NCI-H345 treated with DMSO at 0.1 percent for 48 hours (cell line): ENCODE measurements at regions not wholly inside any gene's neighbourhood (a gene's known extent, or its start where the extent isn't known, plus 50 kb on each side); places are given as distances from the start of the nearest gene placed in this dataset.
A peak's percentile ranks its signal among the peaks of the same experiment; 100 is the strongest.

Experiments used
- DNase-seq: peaks from one replicate; lab custom pipeline; 2025; ENCODE audit not compliant: unreplicated experiment; lab: John Stamatoyannopoulos, UW

DNA sequence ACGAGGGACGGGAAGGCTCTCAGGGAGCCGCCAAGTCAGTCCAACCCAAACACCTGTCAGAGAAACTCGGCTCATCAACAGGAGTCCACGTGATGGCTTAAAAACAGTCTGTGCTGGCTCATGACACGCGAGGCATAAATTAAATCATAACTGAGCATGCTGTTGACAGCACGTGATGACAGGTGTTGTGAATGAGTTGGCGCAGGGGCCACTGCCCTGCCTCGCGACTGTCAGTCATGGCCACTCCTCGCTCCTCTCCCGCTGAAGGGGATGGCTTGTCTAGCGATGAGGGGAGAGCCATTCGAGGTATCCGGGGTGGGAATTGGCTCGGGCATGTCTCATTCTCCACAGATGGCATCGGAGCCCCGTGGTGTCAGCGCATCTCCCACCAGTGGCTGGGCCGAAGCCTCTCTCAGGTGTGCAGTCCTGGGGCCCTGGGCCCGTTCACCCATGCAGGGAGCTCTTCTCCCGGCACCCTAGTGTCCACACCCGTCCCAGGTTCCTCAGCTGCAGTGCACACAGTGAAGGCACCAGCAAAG, 313.3 kb downstream of the BMP7 start:
- no peak for DNase-seq

DNA sequence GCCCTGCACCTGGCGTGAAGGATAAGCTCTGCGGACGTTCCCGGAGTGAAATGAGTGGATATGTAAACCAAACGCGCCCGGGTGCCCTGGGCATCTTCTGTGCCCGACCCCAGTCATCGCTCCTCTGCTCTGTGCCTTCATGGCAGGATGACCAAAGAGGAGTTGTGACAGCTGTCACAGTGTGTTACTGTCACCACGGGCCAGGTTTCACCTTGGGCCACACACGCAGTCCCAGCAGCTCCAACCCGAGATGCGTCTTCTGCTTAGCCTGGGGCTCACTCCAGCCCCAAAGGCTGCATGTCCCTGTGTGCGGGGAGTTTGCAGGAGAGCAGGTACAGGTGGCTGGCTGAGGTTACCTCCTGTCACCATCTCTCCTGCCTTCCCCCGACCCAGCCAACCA, 311.6 kb downstream of the BMP7 start:
- DNase-seq: no peak

DNA sequence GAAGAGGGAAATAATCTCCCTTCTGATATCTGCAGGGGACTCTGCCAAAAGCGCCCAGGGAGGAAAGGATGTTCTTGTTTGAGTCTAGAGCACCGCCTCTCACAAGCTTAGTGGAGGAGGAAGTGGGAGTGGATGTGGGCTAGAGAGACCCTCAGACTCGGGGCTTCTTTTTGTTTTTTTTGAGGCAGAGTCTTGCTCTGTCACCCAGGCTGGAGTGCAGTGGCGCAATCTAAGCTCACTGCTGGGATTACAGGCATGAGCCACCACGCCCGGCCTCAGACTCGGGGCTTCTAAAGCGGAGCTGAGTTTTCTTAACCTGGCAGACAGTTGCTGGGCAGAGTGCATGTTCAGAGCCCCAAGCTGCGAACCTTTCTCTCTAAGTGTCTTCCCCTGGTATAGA, 310.8 kb downstream of the BMP7 start:
- no peak for DNase-seq

DNA sequence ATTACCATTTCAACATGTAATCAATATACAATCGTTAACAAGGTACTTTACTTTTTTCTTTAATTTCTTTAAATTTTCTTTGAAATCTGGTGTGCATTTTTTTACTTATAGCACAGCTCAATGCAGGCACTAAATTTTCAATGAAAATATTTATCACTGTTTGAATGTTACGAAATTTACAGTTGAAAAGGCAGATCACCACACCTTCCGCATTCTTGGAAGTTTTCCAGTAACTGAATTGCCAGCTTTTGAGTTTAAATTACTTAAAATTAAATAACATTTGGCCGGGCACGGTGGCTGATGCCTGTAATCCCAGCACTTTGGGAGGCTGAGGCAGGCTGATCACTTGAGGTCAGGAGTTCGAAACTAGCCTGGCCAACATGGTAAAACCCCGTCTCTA, 309.9 kb downstream of the BMP7 start:
- DNase-seq: no peak

DNA sequence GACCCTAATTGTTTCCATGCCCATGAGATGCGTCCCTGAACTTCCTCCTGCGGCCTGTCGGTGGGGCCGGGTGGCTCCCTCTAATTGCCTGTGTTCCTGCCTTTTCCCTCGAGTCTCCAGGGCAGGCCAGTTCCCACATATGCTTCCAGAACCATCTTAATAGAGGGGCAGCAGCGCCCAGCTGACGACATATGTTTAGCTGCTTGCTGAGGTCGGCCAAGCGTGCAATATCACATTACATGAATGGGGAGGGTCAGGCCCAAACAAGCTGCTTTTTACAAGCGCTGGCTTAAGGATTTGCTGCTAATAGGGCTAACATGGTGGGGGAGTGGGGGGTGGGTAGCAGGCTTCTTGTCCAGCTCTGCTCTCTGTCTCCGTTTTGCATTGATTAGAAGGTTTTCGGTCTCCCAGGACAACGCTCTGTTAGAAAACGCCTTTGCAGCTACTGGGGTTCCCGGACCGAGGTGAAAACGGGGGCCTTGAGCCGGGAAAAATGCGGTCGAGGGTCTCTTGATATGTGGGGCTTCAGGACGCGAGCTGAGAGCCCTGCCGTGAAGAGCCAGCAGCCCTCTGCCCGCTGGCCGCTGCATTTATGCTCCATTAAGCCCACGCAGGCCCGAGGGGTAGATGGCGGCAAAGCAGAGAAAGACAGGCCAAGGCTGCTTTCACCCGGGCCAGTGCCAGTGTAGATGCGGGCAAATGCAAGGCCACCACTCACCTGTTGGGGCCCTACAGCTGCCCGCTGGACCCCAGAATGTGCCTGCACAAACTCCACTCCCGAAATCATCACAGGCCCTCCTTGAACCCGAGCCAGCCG, 308.5 kb downstream of the BMP7 start:
- DNase-seq: peak; percentile 37

DNA sequence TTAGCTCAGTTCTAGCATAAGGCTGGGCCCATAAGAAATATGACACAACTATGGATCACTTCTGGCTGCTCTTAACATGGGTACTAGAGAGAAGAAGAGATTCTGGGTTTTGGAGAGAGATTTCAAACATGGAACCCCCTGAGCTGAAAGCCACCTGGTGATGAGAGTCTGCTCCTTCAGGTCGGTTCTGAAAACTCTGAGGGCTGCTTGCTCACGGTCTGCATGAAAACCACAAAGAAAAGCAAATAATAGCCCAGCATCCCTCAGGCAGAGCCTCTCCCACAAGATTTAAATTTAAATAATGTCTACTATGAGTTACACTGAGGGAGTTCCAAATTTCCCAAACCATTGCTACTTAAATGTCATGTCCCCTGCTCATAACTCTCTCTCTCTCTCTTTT, 301.5 kb downstream of the BMP7 start:
- DNase-seq: no peak

DNA sequence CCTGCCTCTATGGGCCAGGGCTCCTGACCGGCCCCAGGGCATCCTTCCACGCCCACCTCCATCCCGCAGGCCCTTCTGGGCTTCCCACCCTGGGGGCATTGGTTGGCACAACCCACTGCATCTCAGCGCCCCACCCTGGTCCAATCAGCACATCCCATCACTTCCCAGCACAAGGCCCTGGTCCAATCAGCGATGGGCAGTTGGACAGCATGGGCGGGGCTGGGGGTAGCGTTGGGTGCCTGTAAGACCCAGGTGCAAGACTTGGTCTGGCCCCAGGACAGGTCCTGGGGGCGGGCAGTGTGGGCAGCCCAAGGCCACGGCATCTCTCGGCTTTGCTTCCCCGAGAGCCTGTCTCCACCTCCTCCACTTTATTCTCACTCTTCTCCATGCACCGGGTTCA, 298.5 kb downstream of the BMP7 start:
- DNase-seq: no peak

DNA sequence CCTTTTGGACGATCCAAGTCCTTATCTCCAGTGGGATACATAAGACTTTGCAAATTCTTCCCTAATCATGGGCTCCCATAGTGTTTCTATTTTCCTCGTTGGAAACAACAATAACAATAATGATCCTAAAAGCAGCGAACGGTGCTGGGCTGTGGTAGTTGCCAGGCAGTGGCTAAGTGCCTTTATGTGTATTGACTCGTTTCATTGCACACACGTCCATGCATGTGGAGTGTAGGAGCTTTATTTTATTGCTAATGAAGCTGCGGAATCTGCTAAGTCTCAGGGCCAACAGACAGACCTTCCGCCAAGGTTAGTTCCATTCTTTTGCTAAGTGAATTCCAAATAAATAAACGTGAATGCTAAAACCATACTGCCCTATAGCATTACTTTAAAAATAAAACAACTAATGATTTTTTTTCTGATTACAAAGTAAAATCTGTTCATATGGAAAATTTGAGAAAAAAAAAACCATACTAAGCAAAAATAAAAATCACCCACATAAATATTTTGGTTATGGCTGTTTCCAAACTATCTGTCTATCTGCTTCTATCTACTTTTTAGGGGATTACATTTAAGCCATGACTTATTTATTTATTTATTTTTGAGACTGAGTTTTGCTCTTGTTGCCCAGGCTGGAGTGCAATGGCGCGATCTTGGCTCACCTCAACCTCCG, 297.9 kb downstream of the BMP7 start:
- DNase-seq: no peak

DNA sequence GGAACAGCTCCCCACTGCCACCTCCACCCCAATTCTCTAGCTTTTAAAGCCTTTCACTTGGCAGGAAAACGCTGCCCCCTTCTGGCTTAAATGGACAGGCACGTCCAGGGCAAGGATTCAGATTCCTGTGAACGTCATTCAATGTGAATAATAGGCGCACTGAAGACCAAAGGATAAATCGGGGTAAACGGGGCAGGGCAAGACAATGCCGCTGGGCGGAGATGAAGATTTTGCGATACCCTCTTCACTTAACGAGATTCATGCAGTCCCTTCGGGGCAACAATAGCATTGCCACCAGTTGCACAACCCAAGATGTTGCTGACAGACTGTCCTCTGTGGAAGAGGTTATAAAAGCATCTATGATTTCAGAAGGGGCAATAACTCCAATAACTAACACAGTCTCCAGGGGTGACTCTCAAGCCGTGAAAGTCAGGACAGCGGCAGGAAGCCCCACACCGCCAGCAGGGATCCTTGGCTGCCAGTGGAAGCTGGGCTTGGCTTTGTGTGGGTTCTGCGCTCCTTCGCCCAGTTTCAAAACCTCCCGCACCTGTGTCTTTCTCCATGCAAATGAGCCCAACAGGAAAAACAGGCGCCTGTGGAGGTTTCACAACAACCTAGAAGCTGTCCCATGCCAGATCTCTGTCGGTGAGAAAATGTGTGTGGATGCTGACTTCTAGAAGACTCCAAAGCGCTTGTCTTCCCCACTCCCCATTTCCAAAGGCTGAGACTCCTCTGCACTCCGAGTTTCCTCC, 291.8 kb downstream of the BMP7 start:
- DNase-seq: peak; percentile 10

DNA sequence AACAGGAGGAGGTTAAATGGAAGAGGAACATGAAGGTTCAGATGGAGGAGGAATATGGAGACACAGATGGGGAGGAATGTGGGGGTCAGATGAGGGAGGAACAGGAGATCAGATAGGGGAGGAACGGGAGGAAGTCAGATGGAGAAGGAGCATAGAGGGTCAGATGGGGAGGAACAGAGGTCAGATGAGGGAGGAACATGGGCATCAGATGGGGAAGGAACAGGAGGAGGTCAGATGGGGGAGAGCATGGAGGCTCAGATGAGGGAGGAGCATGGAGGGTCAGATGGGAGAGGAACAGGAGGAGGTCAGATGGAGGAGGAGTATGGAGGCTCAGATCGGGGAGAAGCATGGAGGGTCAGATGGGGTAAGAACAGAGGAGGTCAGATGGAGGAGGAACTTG, 290.6 kb downstream of the BMP7 start:
- no peak for DNase-seq

DNA sequence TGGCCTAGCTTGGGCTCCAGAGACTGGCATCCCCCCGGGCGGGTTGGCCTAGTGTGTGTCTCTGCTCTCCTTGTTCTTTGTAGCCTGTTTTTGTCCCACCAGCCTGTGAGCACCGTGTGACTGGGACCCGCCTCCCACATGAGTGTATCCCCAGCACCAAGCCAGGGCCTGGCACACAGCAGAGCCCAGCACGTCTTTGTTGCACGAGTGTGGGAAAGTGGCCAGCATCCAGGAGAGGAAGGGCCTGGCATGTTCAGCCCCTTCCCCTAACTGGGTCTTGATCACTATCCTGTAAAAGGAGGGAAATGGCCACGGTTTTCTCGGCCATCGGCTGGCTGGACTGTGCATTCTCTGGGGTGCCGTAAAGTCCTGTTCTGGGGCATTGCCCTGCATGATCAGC, 290.1 kb downstream of the BMP7 start:
- no peak for DNase-seq

DNA sequence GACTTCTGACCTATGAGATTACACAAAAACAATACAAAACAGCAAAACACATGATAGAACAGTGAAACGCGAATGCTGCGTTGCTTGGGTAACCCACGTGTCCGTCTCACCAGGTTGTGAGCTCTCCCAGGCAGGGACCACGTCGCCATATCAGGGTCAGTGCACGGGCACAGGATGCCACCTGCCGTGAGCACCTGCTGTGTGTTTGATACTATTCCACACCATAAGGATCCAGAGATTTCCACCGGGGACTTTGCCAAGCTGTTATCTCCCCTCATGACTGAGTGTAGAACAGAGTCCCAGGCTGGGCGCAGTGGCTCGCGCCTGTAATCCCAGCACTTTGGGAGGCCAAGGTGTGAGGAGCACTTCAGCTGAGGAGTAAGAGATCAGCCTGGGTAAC, 288.0 kb downstream of the BMP7 start:
- DNase-seq: no peak

DNA sequence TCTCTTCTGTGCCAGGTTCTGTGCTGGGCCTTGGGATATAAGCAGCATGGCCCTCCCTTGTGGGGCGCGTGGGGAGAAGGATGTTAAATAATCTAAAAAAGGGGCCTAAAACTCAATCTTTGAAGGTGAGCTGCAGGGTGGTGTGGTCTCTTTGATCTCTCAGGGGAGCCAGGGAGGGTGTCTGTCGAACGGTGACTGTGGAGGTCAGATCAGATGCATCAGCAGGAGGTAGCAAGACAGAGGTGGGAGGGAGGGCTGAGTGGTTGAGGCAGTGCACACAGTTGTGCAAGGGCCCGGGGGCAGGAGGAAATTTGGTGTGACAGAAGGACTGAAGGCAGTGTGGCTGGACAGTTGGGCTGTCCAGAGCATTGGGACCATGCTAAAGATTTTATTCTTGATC, 287.3 kb downstream of the BMP7 start:
- DNase-seq: no peak

DNA sequence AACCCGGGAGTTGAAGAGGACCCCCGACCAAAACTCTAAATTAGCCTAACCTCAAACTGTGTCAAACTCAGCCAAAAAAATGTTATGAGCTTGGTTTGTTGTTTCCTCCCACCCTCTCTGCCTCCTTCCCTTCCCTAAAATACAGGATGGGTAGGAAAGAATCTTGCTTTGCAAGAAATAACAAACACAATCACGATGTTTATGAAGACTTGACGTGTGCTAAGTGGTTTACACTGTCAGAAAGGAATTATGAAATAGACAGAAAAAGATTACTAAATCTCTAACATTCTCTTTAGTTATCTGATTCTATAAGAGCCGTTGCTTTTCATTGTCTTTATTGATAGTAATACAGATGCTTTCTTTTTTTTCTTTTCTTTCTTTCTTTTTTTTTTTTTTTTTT, 285.1 kb downstream of the BMP7 start:
- DNase-seq: no peak

DNA sequence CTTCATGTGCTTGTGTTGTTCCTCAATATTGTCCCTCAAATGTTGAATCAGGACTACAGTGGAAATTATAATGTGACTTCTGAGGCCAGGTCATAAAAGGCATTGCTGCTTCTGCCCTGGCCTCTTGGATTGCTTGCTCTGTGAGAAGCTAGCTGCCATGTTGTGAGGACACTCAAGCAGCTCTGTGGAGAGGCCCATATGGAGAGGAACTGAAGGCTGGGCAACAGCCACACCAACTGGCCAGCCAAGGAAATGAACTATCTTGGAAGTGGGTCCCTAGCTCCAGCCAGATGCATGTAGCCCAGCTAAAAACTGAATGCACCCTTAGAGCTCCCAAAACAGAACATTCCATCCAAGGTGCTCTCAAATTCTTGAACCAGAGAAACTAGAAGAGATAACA, 282.6 kb downstream of the BMP7 start:
- DNase-seq: no peak

DNA sequence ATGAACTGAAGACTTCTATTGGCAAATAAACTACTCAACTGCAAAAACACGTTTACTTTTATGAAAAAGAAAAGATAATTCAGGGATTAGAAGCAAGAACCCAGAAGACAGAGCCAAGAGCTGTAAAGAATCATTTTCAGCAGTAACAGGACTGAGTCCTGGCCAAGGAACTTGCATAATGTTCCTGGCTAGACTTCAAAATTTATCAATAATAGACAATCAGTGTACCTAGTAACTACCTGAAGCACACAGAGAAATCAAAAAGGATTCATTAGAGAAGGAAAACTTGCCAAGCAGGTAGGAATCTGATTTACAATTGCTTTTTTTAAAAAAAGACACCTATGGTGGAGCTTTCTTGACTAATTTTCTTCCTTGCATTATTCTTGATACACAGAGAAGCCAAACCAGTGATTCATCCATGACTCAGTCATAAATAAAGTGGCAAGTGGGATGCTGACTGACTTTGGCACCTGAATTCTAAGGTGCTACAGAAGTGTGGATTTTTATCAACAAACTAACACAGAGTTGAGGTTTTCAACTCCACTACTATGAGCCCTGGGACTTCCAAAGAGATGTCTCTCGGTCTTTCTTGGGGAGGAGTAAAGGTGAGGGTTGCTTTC, 281.3 kb downstream of the BMP7 start:
- DNase-seq: no peak

DNA sequence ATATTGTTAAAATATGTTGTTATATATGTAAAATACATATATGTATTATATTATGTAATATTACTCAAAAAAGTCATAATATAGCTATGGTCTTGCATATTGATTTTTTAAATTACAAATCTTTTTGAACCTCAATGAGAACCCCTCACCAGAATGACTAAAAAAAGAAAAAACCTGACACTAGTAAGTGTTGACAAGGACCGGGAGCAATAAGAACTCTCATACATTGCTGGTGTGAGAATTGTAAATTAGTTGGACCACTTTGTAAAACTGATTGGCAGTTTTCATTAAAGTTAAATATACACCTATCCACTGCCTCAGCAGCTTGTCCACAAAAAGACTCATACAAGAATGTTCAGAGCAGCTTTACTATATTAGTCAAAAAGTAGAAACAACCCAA, 280.0 kb downstream of the BMP7 start:
- no peak for DNase-seq

DNA sequence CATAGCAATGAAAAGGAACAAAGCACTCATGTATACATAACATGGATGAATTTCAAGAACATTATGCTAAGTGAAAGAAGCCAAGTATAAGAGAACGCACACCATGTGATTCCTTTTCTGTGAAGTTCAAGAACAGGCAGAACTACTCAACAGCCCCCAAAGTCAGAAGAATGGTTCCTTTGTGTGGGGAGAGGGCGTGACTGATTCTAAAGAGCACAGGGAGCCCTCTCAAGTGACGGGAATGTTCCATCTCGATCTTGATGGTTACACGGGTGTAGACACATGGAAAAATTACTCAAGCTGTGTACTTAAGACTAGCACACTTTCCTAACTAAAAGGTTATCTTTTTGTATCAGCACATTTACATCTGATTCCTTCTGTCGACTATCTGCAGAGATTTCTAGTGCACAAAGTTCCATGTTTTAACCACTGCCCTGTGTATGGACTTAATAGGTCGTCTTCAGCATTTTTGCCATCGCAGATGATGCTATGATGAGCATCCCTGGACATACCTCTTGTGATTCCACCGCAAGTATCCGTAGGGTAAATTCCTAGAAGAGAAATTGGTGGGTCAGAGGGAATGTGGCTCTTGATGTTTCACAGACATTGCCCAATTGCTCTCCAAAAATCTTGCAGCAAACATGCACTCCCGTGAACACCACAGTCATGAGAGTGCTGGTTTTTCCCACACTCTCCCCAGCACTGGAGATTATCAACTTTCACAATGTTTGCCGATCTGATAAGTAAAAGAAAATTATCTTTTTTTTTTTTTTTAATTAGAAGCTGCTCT, 279.3 kb downstream of the BMP7 start:
- no peak for DNase-seq

DNA sequence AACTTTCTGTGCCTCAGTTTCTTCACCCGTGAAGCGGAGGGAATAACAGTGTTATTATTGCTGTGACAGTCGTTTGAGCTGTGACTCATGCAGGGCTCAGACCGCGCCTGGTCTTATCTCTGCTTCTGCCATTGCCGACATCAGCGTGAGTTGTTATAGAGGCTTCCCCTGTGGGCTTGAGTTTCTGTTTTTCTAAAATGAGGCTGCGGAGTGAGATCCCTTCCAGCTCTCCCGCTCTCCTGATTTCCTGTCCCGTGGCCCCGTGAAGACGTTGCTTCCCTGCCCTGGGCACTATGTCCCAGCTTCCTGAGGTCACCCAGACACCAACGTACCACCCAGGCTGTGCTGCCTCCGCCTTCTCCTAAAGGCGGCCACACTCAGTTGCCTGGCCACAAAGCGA, 278.5 kb downstream of the BMP7 start:
- DNase-seq: no peak

DNA sequence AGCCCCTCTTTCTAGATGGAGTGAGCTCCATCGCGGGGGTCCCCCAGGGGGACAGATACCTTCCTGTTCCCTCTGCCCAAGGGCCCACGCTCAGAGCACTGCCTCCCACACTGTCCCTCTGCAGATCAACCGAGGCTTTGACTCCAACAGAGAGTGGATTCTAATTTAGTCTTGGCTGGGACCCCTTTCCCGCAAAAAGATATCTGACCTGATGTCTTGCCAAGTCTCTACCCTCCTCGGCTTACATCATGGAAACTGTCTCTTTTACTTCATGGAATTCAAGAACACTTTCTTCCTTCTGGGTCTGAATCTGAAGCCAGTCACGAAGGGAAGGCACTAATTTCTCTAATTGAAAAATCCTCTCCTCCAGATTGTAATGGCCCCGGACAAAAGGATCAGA, 278.0 kb downstream of the BMP7 start:
- no peak for DNase-seq

DNA sequence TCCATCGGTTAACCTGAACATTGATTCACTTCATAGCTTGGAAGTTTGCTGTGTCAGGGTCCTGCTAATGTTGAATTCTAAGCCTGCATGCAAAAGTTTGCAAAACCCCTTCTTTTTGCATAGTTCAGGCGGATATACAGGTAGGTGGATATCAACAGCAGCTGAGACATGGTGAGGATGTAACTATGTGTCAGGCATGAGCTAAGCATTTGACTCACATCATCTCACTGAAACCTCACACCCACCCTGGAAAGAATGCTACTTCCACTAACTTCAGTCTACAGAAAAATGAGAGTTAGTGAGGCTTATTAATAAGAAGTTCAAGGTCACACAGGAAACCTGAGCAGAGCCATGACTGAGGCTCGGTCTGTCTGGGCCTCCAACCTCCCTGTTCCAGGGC, 276.9 kb downstream of the BMP7 start:
- no peak for DNase-seq
